Heart left ventricle (tissue), 13 donors: ENCODE measurements at regions not wholly inside any gene's neighbourhood (a gene's known extent, or its start where the extent isn't known, plus 50 kb on each side); places are given as distances from the start of the nearest gene placed in this dataset.

Source experiments
- POLR2A ChIP-seq, 2 donors: fragments of 450-650 bp; IDR thresholded peaks; one replicate each; pipeline ENCODE4 v1.6.1; 2017; ENCODE audit warnings: antibody characterized with exemption in 2 of 2, mild to moderate bottlenecking in 2 of 2, moderate library complexity in 2 of 2
- TF ChIP-seq, protein P1 (sequence below), 12 donors: fragments of 200-600 bp; sonication (generic) in 4 of 12; IDR thresholded peaks; one replicate each; pipeline versions ENCODE4 v1.5.0 to v1.8.0; 2018 to 2022; ENCODE audit warnings: antibody characterized with exemption in 12 of 12, mild to moderate bottlenecking in 5 of 12
- donor health status: ischemic (EF 13 %, LVEDD 7.1; RV severe dilation, severe dysfunction).
- donor health status: DM: no; HTN: yes; CAD: no.
- donor health status: DM: no; HTN: no; CAD: no.
- donor health status: ischemic (EF 25% LVEDD 6.9; RV normal size, moderate dysfunction).
- donor health status: ischemic (EF 25% LVEDD 5.7; RV mildly dilated, moderate dysfunction).
- donor health status: ischemic (EF 35%, LVEDD 5.7; RV mildly dilated, moderate dysfunction).
- donor health status: nonischemic (EF 11% LVEDD 7.7; RV severe dilation, severe dysfunction).
- donor health status: DM: yes; HTN: yes; CAD: no.
- donor health status: PGD.
- donor health status: ischemic (EF 29% LVEDD 5.4; RV normal size, mild dysfunction).
- donor health status: nonischemic (EF 23%, LVEDD 6.1; RV moderate dilation, normal function).

- no peak for TF ChIP-seq POLR2A (IDR thresholded peaks at IDR 0.05)
- TF ChIP-seq, protein P1, sequence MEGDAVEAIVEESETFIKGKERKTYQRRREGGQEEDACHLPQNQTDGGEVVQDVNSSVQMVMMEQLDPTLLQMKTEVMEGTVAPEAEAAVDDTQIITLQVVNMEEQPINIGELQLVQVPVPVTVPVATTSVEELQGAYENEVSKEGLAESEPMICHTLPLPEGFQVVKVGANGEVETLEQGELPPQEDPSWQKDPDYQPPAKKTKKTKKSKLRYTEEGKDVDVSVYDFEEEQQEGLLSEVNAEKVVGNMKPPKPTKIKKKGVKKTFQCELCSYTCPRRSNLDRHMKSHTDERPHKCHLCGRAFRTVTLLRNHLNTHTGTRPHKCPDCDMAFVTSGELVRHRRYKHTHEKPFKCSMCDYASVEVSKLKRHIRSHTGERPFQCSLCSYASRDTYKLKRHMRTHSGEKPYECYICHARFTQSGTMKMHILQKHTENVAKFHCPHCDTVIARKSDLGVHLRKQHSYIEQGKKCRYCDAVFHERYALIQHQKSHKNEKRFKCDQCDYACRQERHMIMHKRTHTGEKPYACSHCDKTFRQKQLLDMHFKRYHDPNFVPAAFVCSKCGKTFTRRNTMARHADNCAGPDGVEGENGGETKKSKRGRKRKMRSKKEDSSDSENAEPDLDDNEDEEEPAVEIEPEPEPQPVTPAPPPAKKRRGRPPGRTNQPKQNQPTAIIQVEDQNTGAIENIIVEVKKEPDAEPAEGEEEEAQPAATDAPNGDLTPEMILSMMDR (IDR thresholded peaks at IDR 0.05), result no peak
Measured at GRCh38 chr7:98707076-98707475, 90.0 kb downstream of the NPTX2 start.
